HG03196 (cell line): ENCODE measurements at regions not wholly inside any gene's neighbourhood (a gene's known extent, or its start where the extent isn't known, plus 50 kb on each side); places are given as distances from the start of the nearest gene placed in this dataset.
"Not testable (repeated sequence)": the region's sequence is repeated elsewhere in the genome, so short reads cannot be mapped to it uniquely, and the experiment has no call there.

Experiments
- ATAC-seq: cut with Tn5 transposase; IDR thresholded peaks from one replicate; pipeline ENCODE4 v1.9.1; 2021; ENCODE audit not compliant: unreplicated experiment

GRCh38 chr4:86413426-86413825 lies 53.6 kb upstream of the MAPK10 start:
- ATAC-seq, result not testable (repeated sequence)

DNA sequence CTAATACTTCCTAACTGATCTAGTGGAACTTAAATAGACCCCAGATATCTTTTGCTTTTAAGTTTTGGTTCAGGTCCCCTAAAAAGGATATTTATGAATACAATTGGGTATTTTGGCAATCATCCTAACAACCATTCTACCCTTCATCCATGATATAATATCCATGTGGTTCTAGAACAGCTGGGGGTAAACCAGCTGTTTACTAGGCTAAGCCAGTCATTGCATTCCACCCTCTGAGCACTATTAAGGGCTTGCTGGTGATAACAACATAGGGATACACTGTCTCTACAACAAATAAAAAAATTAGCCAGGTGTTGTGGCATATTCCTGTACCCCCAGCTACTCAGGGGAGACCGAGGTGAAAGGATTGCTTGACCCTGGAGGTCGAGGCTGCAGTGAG lies 54.8 kb upstream of the MAPK10 start:
- ATAC-seq, result no peak

- ATAC-seq, result no peak
Measured at GRCh38 chr4:86416081-86416480, 56.2 kb upstream of the MAPK10 start.

GRCh38 chr4:86421461-86421860 lies 61.6 kb upstream of the MAPK10 start:
- ATAC-seq, result no peak

- ATAC-seq, result no peak
Measured at GRCh38 chr4:86431543-86432116, 71.8 kb upstream of the MAPK10 start.

GRCh38 chr4:86432559-86433134 lies 72.8 kb upstream of the MAPK10 start:
- no peak for ATAC-seq

- no peak for ATAC-seq
Measured at GRCh38 chr4:86439293-86439692, 79.4 kb upstream of the MAPK10 start.

GRCh38 chr4:86441175-86441936 lies 81.5 kb upstream of the MAPK10 start:
- ATAC-seq, result peak; percentile 55

GRCh38 chr4:86442881-86443280 lies 83.0 kb upstream of the MAPK10 start:
- ATAC-seq, result no peak

DNA sequence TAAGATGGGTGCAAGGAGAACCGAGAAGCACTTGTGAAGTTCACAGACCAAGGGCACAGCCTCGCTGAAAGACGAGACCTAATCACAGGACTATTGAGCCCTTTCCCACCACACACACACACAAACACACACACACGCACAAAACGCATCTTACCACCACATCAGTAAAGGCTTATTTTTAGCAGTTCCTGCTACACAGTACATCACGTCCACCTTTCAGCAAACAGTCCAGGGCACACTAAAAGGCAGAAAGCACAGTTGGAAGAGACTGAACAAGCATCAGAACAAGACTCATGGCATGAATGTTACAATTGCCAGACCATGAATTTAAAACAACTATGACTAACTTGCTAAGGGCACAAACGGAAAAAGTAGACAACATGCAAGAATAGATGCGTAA lies 83.6 kb upstream of the MAPK10 start:
- no peak for ATAC-seq

GRCh38 chr4:86446996-86447395 lies 87.1 kb upstream of the MAPK10 start:
- no peak for ATAC-seq

GRCh38 chr4:86448871-86449270 lies 89.0 kb upstream of the MAPK10 start:
- ATAC-seq, result no peak

- no peak for ATAC-seq
Measured at GRCh38 chr4:86449746-86450588, 90.1 kb upstream of the MAPK10 start.

- no peak for ATAC-seq
Measured at GRCh38 chr4:86450861-86451260, 91.0 kb upstream of the MAPK10 start.

- ATAC-seq, result no peak
Measured at GRCh38 chr4:86451560-86452330, 91.9 kb upstream of the MAPK10 start.

DNA sequence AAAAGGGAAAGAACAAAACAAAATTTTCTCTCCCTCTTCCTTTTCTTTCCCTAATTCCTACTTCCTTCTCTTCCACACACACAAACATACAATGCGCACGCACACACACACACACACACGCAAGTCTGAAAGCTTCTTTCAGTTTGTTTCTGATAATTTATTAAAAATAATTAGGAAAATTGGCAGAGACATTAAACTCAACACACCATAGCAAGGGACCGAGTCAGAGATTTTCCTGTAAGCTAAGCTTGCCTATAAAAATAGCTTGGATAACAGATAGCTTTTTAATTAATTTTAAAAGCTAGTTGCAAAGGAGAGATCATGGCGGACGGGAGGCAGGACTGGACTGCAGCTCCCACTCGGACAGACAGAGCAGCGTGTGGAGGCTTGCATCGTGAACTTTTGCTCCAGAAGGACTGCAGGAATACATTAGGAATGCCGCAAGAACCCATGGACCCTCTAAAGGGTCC lies 92.6 kb upstream of the MAPK10 start:
- no peak for ATAC-seq

DNA sequence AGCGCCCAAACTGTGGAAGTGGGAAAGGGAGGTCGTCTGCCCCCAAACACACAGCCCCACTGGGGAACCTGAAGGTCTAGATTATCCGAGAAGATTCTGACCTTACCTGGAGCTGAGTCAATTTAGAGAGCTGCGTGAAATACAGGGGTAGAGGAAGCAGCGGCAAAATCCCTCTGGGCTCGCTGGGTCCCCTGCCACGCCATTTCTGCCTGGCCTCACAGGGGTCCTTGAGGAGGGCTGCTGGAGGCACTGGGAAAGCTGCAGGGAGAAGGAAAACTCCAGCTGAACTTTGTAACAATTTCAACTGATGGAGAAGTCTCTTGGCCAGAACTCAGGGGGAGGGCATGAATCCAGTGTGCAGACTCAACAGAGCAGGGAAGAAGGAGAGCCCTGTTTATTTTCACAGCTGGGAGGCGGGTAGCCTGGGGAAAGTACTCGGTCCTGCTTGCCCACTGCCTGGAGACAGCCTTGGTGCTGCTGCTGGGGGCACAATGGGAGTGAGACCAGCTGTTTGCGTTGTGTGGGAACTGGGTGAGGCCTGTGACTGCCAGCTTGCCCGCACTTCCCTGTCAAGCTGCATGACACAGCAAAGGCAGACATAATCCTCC lies 93.2 kb upstream of the MAPK10 start:
- no peak for ATAC-seq

DNA sequence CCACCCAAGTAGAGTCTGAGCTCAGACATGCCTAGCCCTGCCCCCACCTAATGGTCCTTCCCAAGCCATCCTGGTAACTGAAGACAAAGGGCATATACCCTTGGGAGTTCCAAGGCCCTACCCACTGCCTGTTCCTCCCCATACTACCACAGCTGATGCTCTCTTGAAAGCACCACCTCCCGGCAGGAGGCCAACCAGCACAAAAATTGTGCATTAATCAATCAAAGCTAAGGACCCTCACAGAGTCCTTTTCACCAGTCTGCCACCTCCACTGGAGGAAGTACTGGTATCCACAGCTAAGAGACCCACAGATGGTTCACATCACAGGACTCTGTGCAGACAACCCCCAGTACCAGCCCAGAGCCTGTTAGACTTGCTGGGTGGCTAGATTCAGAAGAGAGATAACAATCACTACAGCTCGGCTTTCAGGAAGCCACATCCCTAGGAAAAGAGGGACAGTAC lies 93.8 kb upstream of the MAPK10 start:
- ATAC-seq, result not testable (repeated sequence)

DNA sequence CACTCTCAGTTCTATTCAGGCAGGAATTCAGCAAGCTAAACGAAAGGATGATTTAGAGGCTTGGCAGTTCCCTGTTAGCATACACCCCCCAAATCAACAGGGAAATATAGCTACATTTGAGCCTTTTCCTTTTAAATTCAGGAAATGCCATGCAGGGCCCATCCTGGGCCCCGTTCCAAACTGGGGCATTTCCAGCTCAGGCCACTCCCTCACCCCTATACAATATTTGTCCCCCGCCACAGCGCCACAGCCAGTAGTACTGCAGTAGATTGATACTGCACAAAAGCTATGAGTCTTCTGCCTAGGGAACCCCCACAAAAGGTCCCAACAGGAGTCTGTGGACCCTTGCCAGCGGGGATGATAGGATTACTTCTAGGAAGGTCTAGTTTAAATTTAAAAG lies 102.0 kb upstream of the MAPK10 start:
- ATAC-seq, result no peak

DNA sequence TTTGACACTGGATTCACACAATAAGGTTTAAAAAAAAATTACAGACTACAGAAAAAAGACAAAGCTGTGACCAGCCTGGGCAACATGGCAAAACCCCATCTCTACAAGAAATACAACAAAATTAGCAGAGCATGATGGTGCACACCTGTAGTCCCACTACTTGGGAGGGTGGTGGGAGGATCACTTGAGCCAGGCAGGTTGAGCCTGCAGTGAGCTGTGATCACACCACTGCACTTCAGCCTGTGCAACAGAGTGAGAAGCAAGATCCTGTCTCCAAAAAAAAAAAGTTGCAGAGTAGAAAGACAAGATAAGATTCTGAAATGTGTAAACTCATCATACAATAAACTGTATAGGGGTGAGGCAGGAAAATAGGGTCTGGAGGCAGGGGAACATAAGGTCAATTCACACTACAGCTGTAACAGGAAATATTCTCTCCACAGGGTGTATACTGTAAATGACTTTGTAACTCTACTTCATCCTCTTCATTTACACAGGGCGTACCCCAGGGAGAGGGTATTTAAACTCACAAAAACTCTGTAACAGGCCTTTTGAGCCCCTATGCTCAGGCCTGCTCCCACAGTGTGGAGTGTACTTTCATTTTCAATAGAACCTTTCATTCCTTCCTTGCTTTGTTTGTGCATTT lies 112.6 kb upstream of the MAPK10 start:
- ATAC-seq, result no peak
